ENCODE measurements at regions not wholly inside any gene's neighbourhood (a gene's known extent, or its start where the extent isn't known, plus 50 kb on each side); places are given as distances from the start of the nearest gene placed in this dataset.
A peak's percentile ranks its signal among the peaks of the same experiment; 100 is the strongest.

- no peak for DNase-seq (ENCODE audit: low read depth)
These were observed 483.9 kb downstream of the DISC1 start for GRCh38 chr1:232110281-232111090.

GRCh38 chr1:232109391-232109790, 482.8 kb downstream of the DISC1 start:
- DNase-seq (ENCODE audit: low read depth) = no peak

DNA sequence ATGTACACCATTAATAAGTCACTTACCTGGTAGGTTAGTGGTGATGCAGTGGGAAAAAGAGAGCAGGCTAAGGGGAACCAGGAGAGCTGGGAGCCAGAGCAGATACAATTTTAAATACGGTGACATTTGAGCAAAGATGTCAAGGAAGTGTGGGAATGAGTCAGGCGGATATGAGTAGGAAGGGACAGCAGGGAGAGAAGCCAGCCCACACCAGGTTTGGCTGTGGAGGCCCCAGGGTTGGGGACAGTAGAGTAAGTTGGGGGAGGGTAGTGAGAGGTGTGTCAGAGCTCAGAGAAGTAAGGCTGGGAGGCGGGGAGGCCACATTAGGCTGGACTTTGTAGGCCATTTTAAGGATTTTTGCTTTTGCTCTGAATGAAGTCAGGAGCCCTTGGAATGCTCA, 482.0 kb downstream of the DISC1 start:
- no peak for DNase-seq (ENCODE audit: low read depth)

- no peak for DNase-seq (ENCODE audit: low read depth)
These were observed 479.8 kb downstream of the DISC1 start for GRCh38 chr1:232106415-232106814.

GRCh38 chr1:232105561-232105960, 479.0 kb downstream of the DISC1 start:
- DNase-seq (ENCODE audit: low read depth) = no peak

- DNase-seq (ENCODE audit: low read depth) = no peak
These were observed 474.6 kb downstream of the DISC1 start for GRCh38 chr1:232101231-232101630.

DNA sequence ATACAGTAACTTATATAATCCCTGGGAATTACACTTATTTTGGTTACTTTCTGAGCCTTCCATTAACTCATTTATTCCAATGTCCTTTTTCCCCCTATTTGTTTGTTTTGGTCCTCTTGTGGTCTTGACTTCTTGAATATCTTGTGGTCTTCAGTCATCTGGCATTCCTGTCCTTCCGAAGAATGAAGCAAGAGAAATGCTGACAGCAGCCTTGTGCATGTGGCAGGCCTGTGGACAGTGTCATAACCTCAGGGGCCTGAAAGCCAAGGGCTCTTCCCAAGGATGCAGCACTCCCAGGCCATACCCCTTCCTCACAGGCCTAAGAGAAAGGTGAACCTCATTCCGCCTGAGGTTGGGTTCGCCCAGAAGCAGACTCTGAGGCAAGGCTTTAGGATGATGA, 470.2 kb downstream of the DISC1 start:
- DNase-seq (ENCODE audit: low read depth) = peak; percentile 66

Data from myocyte (in vitro differentiated cells).